ENCODE measurements at regions not wholly inside any gene's neighbourhood (a gene's known extent, or its start where the extent isn't known, plus 50 kb on each side); places are given as distances from the start of the nearest gene placed in this dataset.

DNA sequence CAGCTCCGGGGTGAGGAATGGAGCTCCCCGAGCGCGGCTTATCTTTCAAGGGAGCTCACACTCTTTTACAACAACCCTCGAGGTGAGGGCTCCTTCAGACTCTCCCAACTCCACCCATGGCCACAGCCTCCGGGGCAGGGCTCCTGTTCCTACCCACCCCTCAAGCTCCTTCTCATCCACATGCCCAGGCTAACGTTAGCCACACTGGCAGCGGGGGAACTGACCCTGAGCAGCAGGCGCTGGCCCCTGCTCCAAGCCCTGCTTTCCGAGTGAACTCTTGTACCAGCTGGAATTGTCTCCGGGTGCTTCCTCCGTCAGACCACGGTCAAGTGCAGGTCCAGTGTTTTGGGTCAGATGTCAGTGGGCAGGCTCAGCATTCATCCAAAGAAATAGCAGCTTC is 89.4 kb downstream of the ANKRD10 start:
- no peaks in the 10 kb centered on the region for H3K9me3 ChIP-seq (ENCODE audit: control insufficient read depth, low read length, poor library complexity, severe bottlenecking)
- DNase-seq (no peak), ATAC-seq (no peak)
- no peak overlapping the region for H3K4me3 Mint-ChIP-seq
- H3K27ac Mint-ChIP-seq, result no peak overlapping the region
- no peaks in the 10 kb centered on the region for H3K36me3 Mint-ChIP-seq (ENCODE audit: low read depth)
- peaks cover 4% of the 10 kb centered on the region for H3K4me1 Mint-ChIP-seq
- H3K27me3 Mint-ChIP-seq, result peaks cover 16% of the 10 kb centered on the region

GRCh38 chr13:110826101-110826500 is 88.8 kb downstream of the ANKRD10 start:
- no peaks in the 10 kb centered on the region for H3K9me3 ChIP-seq (ENCODE audit: control insufficient read depth, low read length, poor library complexity, severe bottlenecking)
- peaks cover 4% of the 10 kb centered on the region for H3K4me1 Mint-ChIP-seq
- peaks cover 17% of the 10 kb centered on the region for H3K27me3 Mint-ChIP-seq
- H3K4me3 Mint-ChIP-seq, result no peak overlapping the region
- no peak for ATAC-seq
- no peak for DNase-seq
- no peak overlapping the region for H3K27ac Mint-ChIP-seq
- H3K36me3 Mint-ChIP-seq (ENCODE audit: low read depth), result no peaks in the 10 kb centered on the region

- H3K27me3 Mint-ChIP-seq, result peaks cover 20% of the 10 kb centered on the region
- no peak for DNase-seq
- no peak overlapping the region for H3K4me3 Mint-ChIP-seq
- H3K4me1 Mint-ChIP-seq, result peaks cover 4% of the 10 kb centered on the region
- H3K36me3 Mint-ChIP-seq (ENCODE audit: low read depth), result no peaks in the 10 kb centered on the region
- ATAC-seq, result no peak
- H3K9me3 ChIP-seq (ENCODE audit: control insufficient read depth, low read length, poor library complexity, severe bottlenecking), result no peaks in the 10 kb centered on the region
- H3K27ac Mint-ChIP-seq, result no peak overlapping the region
Measured at GRCh38 chr13:110826861-110827672, 87.8 kb downstream of the ANKRD10 start.
